Transverse colon (tissue), 4 donors: ENCODE measurements at regions not wholly inside any gene's neighbourhood (a gene's known extent, or its start where the extent isn't known, plus 50 kb on each side); places are given as distances from the start of the nearest gene placed in this dataset.

ENCODE experiments used
- CTCF ChIP-seq, 5 experiments: fragments of 200-600 bp in 3 of 5; fragments of 450-650 bp in 2 of 5; sonication (generic) in 3 of 5; IDR thresholded peaks; 1 replicate in 2 of 5; 2 replicates in 3 of 5; pipeline ENCODE4 v1.5.1; 2016 to 2017; ENCODE audit warnings: antibody characterized with exemption in 5 of 5, inconsistent platforms in 3 of 5, mild to moderate bottlenecking in 2 of 5, moderate library complexity in 1 of 5
- POLR2AphosphoS5 ChIP-seq, 3 donors: sonication (generic); formaldehyde crosslinking; IDR thresholded peaks; one replicate each; pipeline ENCODE4 v1.6.1; 2016; ENCODE audit warnings: antibody characterized with exemption in 3 of 3

- TF ChIP-seq CTCF (IDR thresholded peaks at IDR 0.05): no peak
- no peak for TF ChIP-seq POLR2AphosphoS5 (IDR thresholded peaks at IDR 0.05)
Measured at GRCh38 chr5:2158109-2158508, 275.4 kb upstream of the IRX4 start.
